Limb (tissue), 2 donors: ENCODE measurements at regions not wholly inside any gene's neighbourhood (a gene's known extent, or its start where the extent isn't known, plus 50 kb on each side); places are given as distances from the start of the nearest gene placed in this dataset.

Experiments
- DNase-seq, 2 donors: peaks; one replicate each; pipeline ENCODE4 v3.0.0-alpha.2; 2016; ENCODE audit errors: extremely low spot score in 2 of 2

- DNase-seq, result no peak
These were observed 62.1 kb downstream of the VCX3A start for GRCh38 chrX:6472652-6473342.

- no peak for DNase-seq
These were observed 66.2 kb downstream of the VCX3A start for GRCh38 chrX:6468706-6469105.

GRCh38 chrX:6465756-6466155 lies 69.2 kb downstream of the VCX3A start:
- no peak for DNase-seq

- DNase-seq, result no peak
These were observed 70.2 kb downstream of the VCX3A start for GRCh38 chrX:6464726-6465125.

GRCh38 chrX:6460893-6461490 lies 73.9 kb downstream of the VCX3A start:
- no peak for DNase-seq

GRCh38 chrX:6456196-6456595 lies 78.7 kb downstream of the VCX3A start:
- DNase-seq, result no peak

- no peak for DNase-seq
These were observed 85.0 kb downstream of the VCX3A start for GRCh38 chrX:6449946-6450345.

GRCh38 chrX:6448003-6448402 lies 86.9 kb downstream of the VCX3A start:
- no peak for DNase-seq

GRCh38 chrX:6446582-6446981 lies 88.3 kb downstream of the VCX3A start:
- DNase-seq, result no peak

- no peak for DNase-seq
These were observed 94.3 kb downstream of the VCX3A start for GRCh38 chrX:6440648-6441047.

- no peak for DNase-seq
These were observed 102.7 kb downstream of the VCX3A start for GRCh38 chrX:6432226-6432625.

GRCh38 chrX:6407542-6407941 lies 127.4 kb downstream of the VCX3A start:
- DNase-seq, result no peak

GRCh38 chrX:6386837-6387236 lies 148.1 kb downstream of the VCX3A start:
- DNase-seq, result no peak

- DNase-seq, result no peak
These were observed 150.0 kb downstream of the VCX3A start for GRCh38 chrX:6384921-6385320.

- peak in 1 of 2 donors; percentile 30 for DNase-seq
These were observed 150.5 kb downstream of the VCX3A start for GRCh38 chrX:6384371-6384770.

GRCh38 chrX:6383917-6384316 lies 151.0 kb downstream of the VCX3A start:
- DNase-seq, result no peak

GRCh38 chrX:6383488-6383887 lies 151.4 kb downstream of the VCX3A start:
- DNase-seq, result no peak

- no peak for DNase-seq
These were observed 152.6 kb downstream of the VCX3A start for GRCh38 chrX:6382284-6382683.

GRCh38 chrX:6377103-6377764 lies 148.6 kb upstream of the NLGN4X start:
- DNase-seq, result no peak

GRCh38 chrX:6374556-6374955 lies 145.9 kb upstream of the NLGN4X start:
- DNase-seq, result no peak

- DNase-seq, result no peak
These were observed 144.3 kb upstream of the NLGN4X start for GRCh38 chrX:6372981-6373380.

GRCh38 chrX:6371353-6371752 lies 142.7 kb upstream of the NLGN4X start:
- no peak for DNase-seq

- peak in 1 of 2 donors; percentile 1 for DNase-seq
These were observed 134.5 kb upstream of the NLGN4X start for GRCh38 chrX:6363188-6363587.
